ENCODE measurements at regions not wholly inside any gene's neighbourhood (a gene's known extent, or its start where the extent isn't known, plus 50 kb on each side); places are given as distances from the start of the nearest gene placed in this dataset.

- H3K36me3 Mint-ChIP-seq (ENCODE audit: insufficient read depth, unreplicated experiment), result no peaks in the 10 kb centered on the region
- H3K9me3 Mint-ChIP-seq (ENCODE audit: low read depth, unreplicated experiment), result no peaks in the 10 kb centered on the region
- DNase-seq, result no peak
- TF ChIP-seq CTCF (IDR thresholded peaks at IDR 0.05; ENCODE audit: unreplicated experiment), result no peak
- CTCF ChIA-PET, result no interaction called here
- intact Hi-C loops (cut with micrococcal nuclease; ENCODE audit: unreplicated experiment), result no loop called here
- peaks cover 84% of the 10 kb centered on the region for H3K27me3 Mint-ChIP-seq (ENCODE audit: unreplicated experiment)
- H3K4me1 Mint-ChIP-seq (ENCODE audit: low read depth, unreplicated experiment), result no peaks in the 10 kb centered on the region
- BruUV-seq (replicated peaks), result no TSS peak
- no peak overlapping the region for H3K4me3 Mint-ChIP-seq (ENCODE audit: low read depth, unreplicated experiment)
- no peak overlapping the region for H3K27ac Mint-ChIP-seq (ENCODE audit: unreplicated experiment)
Measured at GRCh38 chr11:123360267-123360936, 69.7 kb upstream of the GRAMD1B start.

- no peak for DNase-seq
Measured at GRCh38 chr11:123357990-123358827, 71.9 kb upstream of the GRAMD1B start.

GRCh38 chr11:123357353-123357989, 72.6 kb upstream of the GRAMD1B start:
- CTCF ChIA-PET, result no interaction called here
- DNase-seq, result no peak
- no TSS peak for BruUV-seq (replicated peaks)
- no peaks in the 10 kb centered on the region for H3K36me3 Mint-ChIP-seq (ENCODE audit: insufficient read depth, unreplicated experiment)
- H3K9me3 Mint-ChIP-seq (ENCODE audit: low read depth, unreplicated experiment), result no peaks in the 10 kb centered on the region
- no peak overlapping the region for H3K27ac Mint-ChIP-seq (ENCODE audit: unreplicated experiment)
- no peak overlapping the region for H3K4me3 Mint-ChIP-seq (ENCODE audit: low read depth, unreplicated experiment)
- no peaks in the 10 kb centered on the region for H3K4me1 Mint-ChIP-seq (ENCODE audit: low read depth, unreplicated experiment)
- TF ChIP-seq CTCF (IDR thresholded peaks at IDR 0.05; ENCODE audit: unreplicated experiment), result no peak
- intact Hi-C loops (cut with micrococcal nuclease; ENCODE audit: unreplicated experiment), result no loop called here
- H3K27me3 Mint-ChIP-seq (ENCODE audit: unreplicated experiment), result peaks cover 84% of the 10 kb centered on the region

More at GRCh38 chr11:123357990-123358827, 71.9 kb upstream of the GRAMD1B start:
- Mint-ChIP-seq H3K4me3 (ENCODE audit: low read depth, unreplicated experiment) (no peak overlapping the region), H3K36me3 (ENCODE audit: insufficient read depth, unreplicated experiment) (no peaks in the 10 kb centered on the region), H3K9me3 (ENCODE audit: low read depth, unreplicated experiment) (no peaks in the 10 kb centered on the region), H3K4me1 (ENCODE audit: low read depth, unreplicated experiment) (no peaks in the 10 kb centered on the region), H3K27ac (ENCODE audit: unreplicated experiment) (no peak overlapping the region), H3K27me3 (ENCODE audit: unreplicated experiment) (peaks cover 84% of the 10 kb centered on the region)
- TF ChIP-seq CTCF (IDR thresholded peaks at IDR 0.05; ENCODE audit: unreplicated experiment), result no peak
- BruUV-seq (replicated peaks), result no TSS peak
- intact Hi-C loops (cut with micrococcal nuclease; ENCODE audit: unreplicated experiment), result no loop called here
- CTCF ChIA-PET, result no interaction called here

GRCh38 chr11:123356539-123356938, 73.5 kb upstream of the GRAMD1B start:
- DNase-seq, result no peak
- CTCF ChIA-PET, result no interaction called here
- H3K4me3 Mint-ChIP-seq (ENCODE audit: low read depth, unreplicated experiment), result no peak overlapping the region
- BruUV-seq (replicated peaks), result no TSS peak
- H3K9me3 Mint-ChIP-seq (ENCODE audit: low read depth, unreplicated experiment), result no peaks in the 10 kb centered on the region
- no peaks in the 10 kb centered on the region for H3K36me3 Mint-ChIP-seq (ENCODE audit: insufficient read depth, unreplicated experiment)
- intact Hi-C loops (cut with micrococcal nuclease; ENCODE audit: unreplicated experiment), result no loop called here
- no peak for TF ChIP-seq CTCF (IDR thresholded peaks at IDR 0.05; ENCODE audit: unreplicated experiment)
- H3K27me3 Mint-ChIP-seq (ENCODE audit: unreplicated experiment), result peaks cover 84% of the 10 kb centered on the region
- no peak overlapping the region for H3K27ac Mint-ChIP-seq (ENCODE audit: unreplicated experiment)
- H3K4me1 Mint-ChIP-seq (ENCODE audit: low read depth, unreplicated experiment), result no peaks in the 10 kb centered on the region
